PC-9 (cell line): ENCODE measurements at regions not wholly inside any gene's neighbourhood (a gene's known extent, or its start where the extent isn't known, plus 50 kb on each side); places are given as distances from the start of the nearest gene placed in this dataset.

Experiments
- CTCF ChIP-seq: fragments of 200-600 bp; sonication (generic); conservative IDR thresholded peaks from 2 replicates; pipeline ENCODE4 v1.6.1; 2017; ENCODE audit warnings: mixed run types, antibody characterized with exemption, mild to moderate bottlenecking, moderate library complexity
- EZH2 ChIP-seq: fragments of 200-600 bp; sonication (generic); IDR thresholded peaks from 2 replicates; pipeline ENCODE4 v1.8.0; 2017; ENCODE audit warnings: antibody characterized with exemption, low read depth

DNA sequence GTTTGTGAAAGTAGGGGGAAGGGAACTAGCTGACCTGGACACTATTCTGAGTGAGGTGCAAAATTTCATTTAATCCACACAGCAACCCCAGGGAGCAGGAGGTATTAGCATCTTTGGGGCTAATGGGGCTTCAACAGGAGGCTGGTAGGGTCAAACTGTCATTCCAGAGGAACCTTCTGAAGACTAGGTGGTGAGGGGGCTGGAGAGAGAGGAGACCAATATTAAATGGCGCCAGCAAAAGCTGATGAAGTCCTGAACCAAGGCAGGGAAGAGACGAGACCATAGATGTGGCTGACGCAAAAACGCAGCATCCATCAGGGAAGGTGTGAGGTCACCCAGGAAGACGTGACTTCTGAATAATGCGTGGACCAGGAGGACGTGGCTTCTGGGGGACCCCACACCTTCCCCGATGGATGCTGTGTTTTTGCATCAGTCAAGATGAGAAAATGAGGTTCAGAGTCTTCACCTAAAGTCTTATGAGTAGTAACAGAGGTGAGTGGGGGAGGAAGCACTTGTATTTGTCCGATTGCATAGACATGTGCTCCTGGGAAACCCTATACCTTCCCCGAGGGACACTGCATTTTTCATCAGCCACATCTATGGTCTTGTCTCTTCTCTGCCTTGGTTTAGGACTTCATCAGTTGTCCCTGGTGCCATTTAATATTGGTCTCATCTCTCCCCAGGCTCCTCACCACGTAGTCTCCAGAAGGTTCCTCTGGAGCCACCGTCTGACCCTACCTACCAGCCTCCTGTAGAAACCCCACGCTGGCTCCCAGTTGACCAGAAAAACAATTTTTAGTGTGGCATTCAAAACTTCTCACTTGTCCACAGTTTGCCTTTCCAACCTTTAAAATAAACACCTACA, 188.6 kb downstream of the MYCN start:
- no peak for TF ChIP-seq CTCF
- no peak for TF ChIP-seq EZH2
